ENCODE measurements at regions not wholly inside any gene's neighbourhood (a gene's known extent, or its start where the extent isn't known, plus 50 kb on each side); places are given as distances from the start of the nearest gene placed in this dataset.

GRCh38 chr3:107307205-107307604 lies 70.0 kb upstream of the CCDC54 start:
- no peak for FAIRE-seq

GRCh38 chr3:107308716-107309115 lies 68.5 kb upstream of the CCDC54 start:
- no peak for FAIRE-seq

GRCh38 chr3:107309312-107309711 lies 67.9 kb upstream of the CCDC54 start:
- FAIRE-seq = no peak

- FAIRE-seq = no peak
Observed at GRCh38 chr3:107313711-107314110, 63.5 kb upstream of the CCDC54 start.

GRCh38 chr3:107315141-107315540 lies 62.1 kb upstream of the CCDC54 start:
- no peak for FAIRE-seq

GRCh38 chr3:107323723-107324122 lies 53.5 kb upstream of the CCDC54 start:
- FAIRE-seq = no peak

- FAIRE-seq = no peak
Observed at GRCh38 chr3:107325446-107325845, 51.8 kb upstream of the CCDC54 start.

All from colon (tissue), 2 donors.